HepG2 (cell line): ENCODE measurements at regions not wholly inside any gene's neighbourhood (a gene's known extent, or its start where the extent isn't known, plus 50 kb on each side); places are given as distances from the start of the nearest gene placed in this dataset.

Experiments used
- KDM1A ChIP-seq: IDR thresholded peaks from 2 replicates; pipeline ENCODE4 v1.6.1; 2016; ENCODE audit warnings: missing compliant biosample characterization
- ZNF629 ChIP-seq: sonication (generic); formaldehyde crosslinking; conservative IDR thresholded peaks from 2 replicates; pipeline ENCODE4 v1.5.0; 2020; ENCODE audit warnings: missing genetic modification reagents
- ZSCAN30 ChIP-seq: sonication (generic); formaldehyde crosslinking; IDR thresholded peaks from 2 replicates; pipeline ENCODE4 v1.5.0; 2020; ENCODE audit warnings: mild to moderate bottlenecking, missing genetic modification reagents
- TF ChIP-seq, protein P1 (sequence below): sonication (generic); formaldehyde crosslinking; IDR thresholded peaks from 2 replicates; pipeline ENCODE4 v1.5.0; 2020; ENCODE audit warnings: mild to moderate bottlenecking, missing genetic modification reagents

DNA sequence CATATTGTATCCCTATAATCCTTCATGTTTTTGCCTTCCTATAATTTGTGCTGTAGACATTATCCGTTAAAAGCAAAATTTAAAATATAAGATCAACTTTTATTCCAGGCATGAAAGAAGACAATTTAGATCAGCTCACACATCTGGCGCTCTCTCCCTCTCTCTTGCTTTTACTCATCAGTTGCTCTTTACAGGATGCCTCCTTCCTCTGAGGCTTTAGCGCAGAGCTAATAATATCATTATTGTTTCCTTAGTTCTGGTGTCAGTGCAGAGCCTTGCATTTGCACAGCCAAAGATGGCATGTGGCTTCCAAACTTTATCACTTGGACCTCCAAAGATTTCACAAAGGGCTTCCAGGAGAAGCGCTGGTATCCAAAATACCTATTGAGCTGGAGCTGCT is 295.1 kb downstream of the FGF9 start:
- TF ChIP-seq ZNF629 (CRISPR knock-in tag) (no peak), KDM1A (CRISPR knock-in tag) (no peak), ZSCAN30 (CRISPR knock-in tag) (no peak)
- TF ChIP-seq, protein P1, sequence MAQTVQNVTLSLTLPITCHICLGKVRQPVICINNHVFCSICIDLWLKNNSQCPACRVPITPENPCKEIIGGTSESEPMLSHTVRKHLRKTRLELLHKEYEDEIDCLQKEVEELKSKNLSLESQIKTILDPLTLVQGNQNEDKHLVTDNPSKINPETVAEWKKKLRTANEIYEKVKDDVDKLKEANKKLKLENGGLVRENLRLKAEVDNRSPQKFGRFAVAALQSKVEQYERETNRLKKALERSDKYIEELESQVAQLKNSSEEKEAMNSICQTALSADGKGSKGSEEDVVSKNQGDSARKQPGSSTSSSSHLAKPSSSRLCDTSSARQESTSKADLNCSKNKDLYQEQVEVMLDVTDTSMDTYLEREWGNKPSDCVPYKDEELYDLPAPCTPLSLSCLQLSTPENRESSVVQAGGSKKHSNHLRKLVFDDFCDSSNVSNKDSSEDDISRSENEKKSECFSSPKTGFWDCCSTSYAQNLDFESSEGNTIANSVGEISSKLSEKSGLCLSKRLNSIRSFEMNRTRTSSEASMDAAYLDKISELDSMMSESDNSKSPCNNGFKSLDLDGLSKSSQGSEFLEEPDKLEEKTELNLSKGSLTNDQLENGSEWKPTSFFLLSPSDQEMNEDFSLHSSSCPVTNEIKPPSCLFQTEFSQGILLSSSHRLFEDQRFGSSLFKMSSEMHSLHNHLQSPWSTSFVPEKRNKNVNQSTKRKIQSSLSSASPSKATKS (CRISPR knock-in tag) = no peak
